Heart left ventricle (tissue), 13 donors: ENCODE measurements at regions not wholly inside any gene's neighbourhood (a gene's known extent, or its start where the extent isn't known, plus 50 kb on each side); places are given as distances from the start of the nearest gene placed in this dataset.

Experiments used
- POLR2A ChIP-seq, 2 donors: fragments of 450-650 bp; IDR thresholded peaks; one replicate each; pipeline ENCODE4 v1.6.1; 2017; ENCODE audit warnings: antibody characterized with exemption in 2 of 2, mild to moderate bottlenecking in 2 of 2, moderate library complexity in 2 of 2
- TF ChIP-seq, protein P1 (sequence below), 12 donors: fragments of 200-600 bp; sonication (generic) in 4 of 12; IDR thresholded peaks; one replicate each; pipeline versions ENCODE4 v1.5.0 to v1.8.0; 2018 to 2022; ENCODE audit warnings: antibody characterized with exemption in 12 of 12, mild to moderate bottlenecking in 5 of 12
- donor health status: ischemic (EF 13 %, LVEDD 7.1; RV severe dilation, severe dysfunction).
- donor health status: DM: no; HTN: yes; CAD: no.
- donor health status: DM: no; HTN: no; CAD: no.
- donor health status: ischemic (EF 25% LVEDD 6.9; RV normal size, moderate dysfunction).
- donor health status: ischemic (EF 25% LVEDD 5.7; RV mildly dilated, moderate dysfunction).
- donor health status: ischemic (EF 35%, LVEDD 5.7; RV mildly dilated, moderate dysfunction).
- donor health status: nonischemic (EF 11% LVEDD 7.7; RV severe dilation, severe dysfunction).
- donor health status: DM: yes; HTN: yes; CAD: no.
- donor health status: PGD.
- donor health status: ischemic (EF 29% LVEDD 5.4; RV normal size, mild dysfunction).
- donor health status: nonischemic (EF 23%, LVEDD 6.1; RV moderate dilation, normal function).

DNA sequence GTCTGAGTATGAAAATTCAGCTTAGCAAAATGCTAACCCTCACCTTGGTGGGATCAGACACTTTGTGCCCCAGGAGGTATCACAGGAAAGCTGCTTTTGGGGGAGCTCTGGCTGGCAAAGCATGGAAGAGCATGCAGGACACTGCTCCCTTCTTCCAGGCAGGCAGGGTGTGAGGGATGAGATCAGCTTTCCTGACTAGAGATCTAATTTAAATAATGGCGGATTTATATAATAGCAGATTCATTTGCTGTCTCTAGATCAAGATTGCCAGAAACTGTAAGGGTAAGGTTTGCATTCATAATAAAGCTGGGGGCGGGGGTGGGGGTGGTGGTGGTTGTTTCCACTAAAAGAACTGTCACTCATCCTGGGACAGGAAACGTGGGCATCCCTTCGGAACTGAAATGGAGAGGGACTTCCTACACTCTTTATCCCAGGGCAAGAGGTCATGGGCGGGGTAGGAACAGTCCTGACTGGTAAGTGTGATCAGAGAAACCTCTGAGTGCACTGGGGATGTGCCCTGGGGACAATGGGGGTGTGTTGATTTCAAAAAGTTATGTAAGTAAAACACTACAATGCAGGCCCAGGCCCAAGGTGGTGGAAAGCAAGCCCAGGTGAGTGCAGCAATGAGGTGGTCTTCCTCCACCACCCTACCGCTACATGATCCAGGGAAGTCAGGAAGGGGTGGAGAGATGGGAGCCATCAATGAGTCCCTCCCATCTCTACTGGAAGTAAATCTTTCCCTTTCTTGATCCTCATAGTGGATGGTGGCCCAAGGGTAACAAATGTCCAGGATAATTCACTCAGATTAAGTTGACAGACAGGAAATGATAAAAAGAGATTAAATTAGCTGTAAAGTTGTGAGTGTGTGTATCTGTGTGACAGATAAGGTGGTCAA, 171.4 kb upstream of the SERPINE2 start:
- TF ChIP-seq, protein P1, sequence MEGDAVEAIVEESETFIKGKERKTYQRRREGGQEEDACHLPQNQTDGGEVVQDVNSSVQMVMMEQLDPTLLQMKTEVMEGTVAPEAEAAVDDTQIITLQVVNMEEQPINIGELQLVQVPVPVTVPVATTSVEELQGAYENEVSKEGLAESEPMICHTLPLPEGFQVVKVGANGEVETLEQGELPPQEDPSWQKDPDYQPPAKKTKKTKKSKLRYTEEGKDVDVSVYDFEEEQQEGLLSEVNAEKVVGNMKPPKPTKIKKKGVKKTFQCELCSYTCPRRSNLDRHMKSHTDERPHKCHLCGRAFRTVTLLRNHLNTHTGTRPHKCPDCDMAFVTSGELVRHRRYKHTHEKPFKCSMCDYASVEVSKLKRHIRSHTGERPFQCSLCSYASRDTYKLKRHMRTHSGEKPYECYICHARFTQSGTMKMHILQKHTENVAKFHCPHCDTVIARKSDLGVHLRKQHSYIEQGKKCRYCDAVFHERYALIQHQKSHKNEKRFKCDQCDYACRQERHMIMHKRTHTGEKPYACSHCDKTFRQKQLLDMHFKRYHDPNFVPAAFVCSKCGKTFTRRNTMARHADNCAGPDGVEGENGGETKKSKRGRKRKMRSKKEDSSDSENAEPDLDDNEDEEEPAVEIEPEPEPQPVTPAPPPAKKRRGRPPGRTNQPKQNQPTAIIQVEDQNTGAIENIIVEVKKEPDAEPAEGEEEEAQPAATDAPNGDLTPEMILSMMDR (IDR thresholded peaks at IDR 0.05) = no peak
- TF ChIP-seq POLR2A (IDR thresholded peaks at IDR 0.05) = no peak
